Epithelial cell of proximal tubule (primary cell): ENCODE measurements at regions not wholly inside any gene's neighbourhood (a gene's known extent, or its start where the extent isn't known, plus 50 kb on each side); places are given as distances from the start of the nearest gene placed in this dataset.

ENCODE experiments used
- DNase-seq: peaks from one replicate; pipeline ENCODE4 v3.0.0-alpha.2; 2011; ENCODE audit warnings: low read depth
- H3K4me3 ChIP-seq: 2 replicates; pipeline ENCODE4 v1.5.1; 2011; ENCODE audit warnings: low read depth, mild to moderate bottlenecking, low read length
- TF ChIP-seq, protein P1 (sequence below): conservative IDR thresholded peaks from 2 replicates; pipeline ENCODE4 v1.5.1; 2012; ENCODE audit warnings: low read depth, mild to moderate bottlenecking, low read length

- H3K4me3 ChIP-seq = no peak overlapping the region
- TF ChIP-seq, protein P1, sequence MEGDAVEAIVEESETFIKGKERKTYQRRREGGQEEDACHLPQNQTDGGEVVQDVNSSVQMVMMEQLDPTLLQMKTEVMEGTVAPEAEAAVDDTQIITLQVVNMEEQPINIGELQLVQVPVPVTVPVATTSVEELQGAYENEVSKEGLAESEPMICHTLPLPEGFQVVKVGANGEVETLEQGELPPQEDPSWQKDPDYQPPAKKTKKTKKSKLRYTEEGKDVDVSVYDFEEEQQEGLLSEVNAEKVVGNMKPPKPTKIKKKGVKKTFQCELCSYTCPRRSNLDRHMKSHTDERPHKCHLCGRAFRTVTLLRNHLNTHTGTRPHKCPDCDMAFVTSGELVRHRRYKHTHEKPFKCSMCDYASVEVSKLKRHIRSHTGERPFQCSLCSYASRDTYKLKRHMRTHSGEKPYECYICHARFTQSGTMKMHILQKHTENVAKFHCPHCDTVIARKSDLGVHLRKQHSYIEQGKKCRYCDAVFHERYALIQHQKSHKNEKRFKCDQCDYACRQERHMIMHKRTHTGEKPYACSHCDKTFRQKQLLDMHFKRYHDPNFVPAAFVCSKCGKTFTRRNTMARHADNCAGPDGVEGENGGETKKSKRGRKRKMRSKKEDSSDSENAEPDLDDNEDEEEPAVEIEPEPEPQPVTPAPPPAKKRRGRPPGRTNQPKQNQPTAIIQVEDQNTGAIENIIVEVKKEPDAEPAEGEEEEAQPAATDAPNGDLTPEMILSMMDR = no peak
- DNase-seq = no peak
Observed at GRCh38 chr10:107754814-107755213, 590.3 kb upstream of the SORCS1 start.

GRCh38 chr10:107749235-107749634 lies 584.7 kb upstream of the SORCS1 start:
- no peak for DNase-seq
- no peak overlapping the region for H3K4me3 ChIP-seq
- TF ChIP-seq, protein P1 = no peak

GRCh38 chr10:107747851-107748250 lies 583.3 kb upstream of the SORCS1 start:
- DNase-seq = no peak
- TF ChIP-seq, protein P1 = no peak
- no peak overlapping the region for H3K4me3 ChIP-seq

GRCh38 chr10:107741971-107742370 lies 577.5 kb upstream of the SORCS1 start:
- TF ChIP-seq, protein P1 = no peak
- no peak overlapping the region for H3K4me3 ChIP-seq
- no peak for DNase-seq

- TF ChIP-seq, protein P1 = no peak
- DNase-seq = no peak
- no peak overlapping the region for H3K4me3 ChIP-seq
Observed at GRCh38 chr10:107740962-107741690, 576.6 kb upstream of the SORCS1 start.

DNA sequence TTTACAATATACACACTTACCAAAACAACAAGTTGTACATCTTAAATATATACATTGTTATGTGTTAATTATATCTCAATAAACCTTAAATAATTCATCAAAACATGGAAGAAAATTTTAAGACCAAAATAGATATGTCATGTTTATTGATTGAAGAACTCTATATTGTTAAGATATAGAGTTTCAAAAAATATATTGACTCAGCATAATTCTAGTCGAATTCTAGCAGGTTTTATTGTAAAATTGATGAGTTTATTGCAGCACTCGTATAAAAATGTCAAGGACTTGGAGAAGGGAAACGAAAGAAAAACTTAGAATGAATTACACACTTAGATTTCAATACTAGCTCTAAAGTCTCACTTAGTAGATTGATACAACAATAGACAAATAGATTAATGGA lies 575.4 kb upstream of the SORCS1 start:
- DNase-seq = no peak
- H3K4me3 ChIP-seq = no peak overlapping the region
- TF ChIP-seq, protein P1 = no peak
